ENCODE measurements at regions not wholly inside any gene's neighbourhood (a gene's known extent, or its start where the extent isn't known, plus 50 kb on each side); places are given as distances from the start of the nearest gene placed in this dataset.

DNA sequence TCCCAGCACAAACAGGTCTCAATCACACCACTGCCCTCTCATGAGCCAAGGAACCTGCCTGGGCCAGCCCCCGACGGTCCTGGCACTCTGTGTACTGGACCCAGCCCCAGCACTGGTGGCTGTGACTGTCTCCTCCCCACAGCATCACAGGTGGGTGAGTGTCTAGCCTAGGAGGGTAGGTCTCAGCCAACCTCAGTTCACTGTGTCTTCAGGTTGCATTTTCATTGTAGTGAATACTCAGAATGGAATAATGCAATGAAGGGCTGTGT, 163.4 kb upstream of the NSMCE3 start:
- H3K4me2 ChIP-seq (ENCODE audit: control insufficient read depth, extremely low read depth, insufficient read depth, low read depth, low read length), result no peak overlapping the region
- FAIRE-seq (no peak), DNase-seq (ENCODE audit: low read depth, low spot score) (no peak)
- H3K36me3 ChIP-seq (ENCODE audit: control insufficient read depth in 2 of 2, extremely low read depth in 1 of 2, insufficient read depth in 2 of 2, low read length in 2 of 2), result no peaks in the 10 kb centered on the region
- no peak overlapping the region for H3K9ac ChIP-seq (ENCODE audit: control insufficient read depth, extremely low read depth, insufficient read depth, low read length)
- dilution Hi-C loops (cut with MboI; ENCODE audit: extremely low pct_ligation_motif_present, low sequenced_read_pairs), result no loop called here
- H2AFZ ChIP-seq (ENCODE audit: control insufficient read depth, low read length), result no peak overlapping the region
- H3K9me3 ChIP-seq (ENCODE audit: control insufficient read depth, low read depth, low read length), result no peaks in the 10 kb centered on the region
- H3K4me3 ChIP-seq (ENCODE audit: control insufficient read depth in 2 of 3, extremely low read depth in 1 of 3, insufficient read depth in 2 of 3, low read depth in 1 of 3, low read length in 3 of 3), result no peak overlapping the region
- no peaks in the 10 kb centered on the region for H3K27me3 ChIP-seq (ENCODE audit: control insufficient read depth, extremely low read depth, insufficient read depth, low read length)
- no peaks in the 10 kb centered on the region for H4K20me1 ChIP-seq (ENCODE audit: control insufficient read depth, extremely low read depth, insufficient read depth, low read length)
- no peaks in the 10 kb centered on the region for H3K9me1 ChIP-seq (ENCODE audit: control insufficient read depth, extremely low read depth, insufficient read depth, low read length)
- TF ChIP-seq EZH2 (IDR thresholded peaks at IDR 0.05; ENCODE audit: low read length), result no peak
- no peak for TF ChIP-seq CTCF (optimal IDR thresholded peaks at IDR 0.05 in 1 of 3, IDR thresholded peaks at IDR 0.05 in 1 of 3, conservative IDR thresholded peaks at IDR 0.05 in 1 of 3; ENCODE audit: extremely low read depth in 1 of 3, insufficient read depth in 2 of 3, low read length in 3 of 3)
- no peaks in the 10 kb centered on the region for H3K79me2 ChIP-seq (ENCODE audit: control insufficient read depth, insufficient read depth, low read length)
- no peaks in the 10 kb centered on the region for H3K4me1 ChIP-seq (ENCODE audit: control insufficient read depth, extremely low read depth, insufficient read depth, low read length)
- H3K27ac ChIP-seq (ENCODE audit: control insufficient read depth, insufficient read depth, low read length), result no peak overlapping the region

GRCh38 chr15:29432191-29433049, 162.8 kb upstream of the NSMCE3 start:
- no peak for DNase-seq (ENCODE audit: low read depth, low spot score)
- Histone ChIP-seq H3K9me1 (ENCODE audit: control insufficient read depth, extremely low read depth, insufficient read depth, low read length) (no peaks in the 10 kb centered on the region), H3K27ac (ENCODE audit: control insufficient read depth, insufficient read depth, low read length) (no peak overlapping the region), H3K9me3 (ENCODE audit: control insufficient read depth, low read depth, low read length) (no peaks in the 10 kb centered on the region), H3K4me3 (ENCODE audit: control insufficient read depth in 2 of 3, extremely low read depth in 1 of 3, insufficient read depth in 2 of 3, low read depth in 1 of 3, low read length in 3 of 3) (no peak overlapping the region), H3K4me2 (ENCODE audit: control insufficient read depth, extremely low read depth, insufficient read depth, low read depth, low read length) (no peak overlapping the region), H3K27me3 (ENCODE audit: control insufficient read depth, extremely low read depth, insufficient read depth, low read length) (no peaks in the 10 kb centered on the region), H2AFZ (ENCODE audit: control insufficient read depth, low read length) (no peak overlapping the region), H3K79me2 (ENCODE audit: control insufficient read depth, insufficient read depth, low read length) (no peaks in the 10 kb centered on the region), H4K20me1 (ENCODE audit: control insufficient read depth, extremely low read depth, insufficient read depth, low read length) (no peaks in the 10 kb centered on the region), H3K36me3 (ENCODE audit: control insufficient read depth in 2 of 2, extremely low read depth in 1 of 2, insufficient read depth in 2 of 2, low read length in 2 of 2) (no peaks in the 10 kb centered on the region), H3K4me1 (ENCODE audit: control insufficient read depth, extremely low read depth, insufficient read depth, low read length) (no peaks in the 10 kb centered on the region), H3K9ac (ENCODE audit: control insufficient read depth, extremely low read depth, insufficient read depth, low read length) (no peak overlapping the region)
- dilution Hi-C loops (cut with MboI; ENCODE audit: extremely low pct_ligation_motif_present, low sequenced_read_pairs), result no loop called here
- no peak for FAIRE-seq
- TF ChIP-seq EZH2 (IDR thresholded peaks at IDR 0.05; ENCODE audit: low read length) (no peak), CTCF (optimal IDR thresholded peaks at IDR 0.05 in 1 of 3, IDR thresholded peaks at IDR 0.05 in 1 of 3, conservative IDR thresholded peaks at IDR 0.05 in 1 of 3; ENCODE audit: extremely low read depth in 1 of 3, insufficient read depth in 2 of 3, low read length in 3 of 3) (no peak)
